ENCODE measurements at regions not wholly inside any gene's neighbourhood (a gene's known extent, or its start where the extent isn't known, plus 50 kb on each side); places are given as distances from the start of the nearest gene placed in this dataset.

- intact Hi-C loops (cut with micrococcal nuclease) = no loop called here
- TF ChIP-seq CTCF (IDR thresholded peaks at IDR 0.05) = no peak
- Mint-ChIP-seq H3K27ac (no peak overlapping the region), H3K4me1 (ENCODE audit: low read depth) (peaks cover 14% of the 10 kb centered on the region), H3K27me3 (no peaks in the 10 kb centered on the region), H3K4me3 (no peak overlapping the region), H3K36me3 (ENCODE audit: low read depth) (no peaks in the 10 kb centered on the region), H3K9me3 (no peaks in the 10 kb centered on the region)
- ChIA-PET POLR2A (no interaction called here), CTCF (interaction anchor here (1.0 to 1.5 kb wide), 3 partner anchors 12 to 15 kb away, joined by 3 to 5 read pairs (median 3); no protein-coding TSS in a partner anchor)
- ATAC-seq = no peak
- DNase-seq = no peak
Measured at GRCh38 chr6:56889492-56889891, 65.4 kb upstream of the BEND6 start.

GRCh38 chr6:56888687-56889086 lies 66.2 kb upstream of the BEND6 start:
- no peak overlapping the region for H3K4me3 Mint-ChIP-seq
- intact Hi-C loops (cut with micrococcal nuclease) = no loop called here
- TF ChIP-seq CTCF (IDR thresholded peaks at IDR 0.05) = no peak
- POLR2A ChIA-PET = no interaction called here
- H3K27ac Mint-ChIP-seq = no peak overlapping the region
- ATAC-seq = no peak
- no peaks in the 10 kb centered on the region for H3K36me3 Mint-ChIP-seq (ENCODE audit: low read depth)
- CTCF ChIA-PET = interaction anchor here (1.0 to 1.5 kb wide), 3 partner anchors 12 to 16 kb away, joined by 3 to 5 read pairs (median 3); no protein-coding TSS in a partner anchor
- H3K27me3 Mint-ChIP-seq = no peaks in the 10 kb centered on the region
- DNase-seq = no peak
- H3K4me1 Mint-ChIP-seq (ENCODE audit: low read depth) = peaks cover 14% of the 10 kb centered on the region
- H3K9me3 Mint-ChIP-seq = no peaks in the 10 kb centered on the region

- no peak overlapping the region for H3K27ac Mint-ChIP-seq
- H3K4me1 Mint-ChIP-seq (ENCODE audit: low read depth) = peaks cover 14% of the 10 kb centered on the region
- TF ChIP-seq CTCF (IDR thresholded peaks at IDR 0.05) = no peak
- no peaks in the 10 kb centered on the region for H3K27me3 Mint-ChIP-seq
- ChIA-PET POLR2A (no interaction called here), CTCF (no interaction called here)
- no peak for ATAC-seq
- intact Hi-C loops (cut with micrococcal nuclease) = no loop called here
- H3K36me3 Mint-ChIP-seq (ENCODE audit: low read depth) = no peaks in the 10 kb centered on the region
- DNase-seq = no peak
- H3K9me3 Mint-ChIP-seq = no peaks in the 10 kb centered on the region
- no peak overlapping the region for H3K4me3 Mint-ChIP-seq
Measured at GRCh38 chr6:56887086-56887485, 67.8 kb upstream of the BEND6 start.

- DNase-seq = no peak
- Mint-ChIP-seq H3K4me3 (no peak overlapping the region), H3K27me3 (peaks cover 8% of the 10 kb centered on the region), H3K27ac (no peak overlapping the region), H3K36me3 (ENCODE audit: low read depth) (no peaks in the 10 kb centered on the region), H3K4me1 (ENCODE audit: low read depth) (no peaks in the 10 kb centered on the region), H3K9me3 (no peaks in the 10 kb centered on the region)
- intact Hi-C loops (cut with micrococcal nuclease) = no loop called here
- CTCF ChIA-PET = no interaction called here
- ATAC-seq = no peak
- no peak for TF ChIP-seq CTCF (IDR thresholded peaks at IDR 0.05)
- POLR2A ChIA-PET = no interaction called here
Measured at GRCh38 chr6:56877922-56878321, 77.0 kb upstream of the BEND6 start.

GRCh38 chr6:56875961-56876360 lies 78.9 kb upstream of the BEND6 start:
- no peaks in the 10 kb centered on the region for H3K36me3 Mint-ChIP-seq (ENCODE audit: low read depth)
- DNase-seq = no peak
- intact Hi-C loops (cut with micrococcal nuclease) = no loop called here
- no peaks in the 10 kb centered on the region for H3K4me1 Mint-ChIP-seq (ENCODE audit: low read depth)
- no peak for TF ChIP-seq CTCF (IDR thresholded peaks at IDR 0.05)
- ChIA-PET CTCF (no interaction called here), POLR2A (no interaction called here)
- H3K27ac Mint-ChIP-seq = no peak overlapping the region
- no peak overlapping the region for H3K4me3 Mint-ChIP-seq
- peaks cover 8% of the 10 kb centered on the region for H3K27me3 Mint-ChIP-seq
- no peaks in the 10 kb centered on the region for H3K9me3 Mint-ChIP-seq
- no peak for ATAC-seq

All from activated CD8-positive, alpha-beta T cell treated with anti-CD3 and anti-CD28 coated beads for 36 hours (primary cell).